HK-2 (cell line): ENCODE measurements at regions not wholly inside any gene's neighbourhood (a gene's known extent, or its start where the extent isn't known, plus 50 kb on each side); places are given as distances from the start of the nearest gene placed in this dataset.

Experiments
- DNase-seq: peaks from one replicate; pipeline ENCODE4 v3.0.0-alpha.2; 2018; ENCODE audit not compliant: unreplicated experiment

GRCh38 chr20:12653642-12654041 is 355.1 kb upstream of the SPTLC3 start:
- no peak for DNase-seq

- DNase-seq = no peak
Measured at GRCh38 chr20:12659942-12660341, 348.8 kb upstream of the SPTLC3 start.

GRCh38 chr20:12660918-12661317 is 347.9 kb upstream of the SPTLC3 start:
- DNase-seq = no peak

GRCh38 chr20:12670301-12670700 is 338.5 kb upstream of the SPTLC3 start:
- no peak for DNase-seq

GRCh38 chr20:12673352-12673751 is 335.4 kb upstream of the SPTLC3 start:
- no peak for DNase-seq

- no peak for DNase-seq
Measured at GRCh38 chr20:12677925-12678324, 330.8 kb upstream of the SPTLC3 start.

- DNase-seq = no peak
Measured at GRCh38 chr20:12679447-12679846, 329.3 kb upstream of the SPTLC3 start.

- DNase-seq = no peak
Measured at GRCh38 chr20:12682613-12683012, 326.2 kb upstream of the SPTLC3 start.

GRCh38 chr20:12687476-12687875 is 321.3 kb upstream of the SPTLC3 start:
- no peak for DNase-seq

GRCh38 chr20:12695937-12696336 is 312.8 kb upstream of the SPTLC3 start:
- DNase-seq = no peak

- DNase-seq = no peak
Measured at GRCh38 chr20:12698817-12699216, 310.0 kb upstream of the SPTLC3 start.

- DNase-seq = no peak
Measured at GRCh38 chr20:12699374-12700228, 309.2 kb upstream of the SPTLC3 start.

GRCh38 chr20:12700701-12701100 is 308.1 kb upstream of the SPTLC3 start:
- DNase-seq = no peak

GRCh38 chr20:12702312-12702711 is 306.5 kb upstream of the SPTLC3 start:
- DNase-seq = no peak

- DNase-seq = no peak
Measured at GRCh38 chr20:12715371-12715770, 293.4 kb upstream of the SPTLC3 start.

- DNase-seq = no peak
Measured at GRCh38 chr20:12715991-12716680, 292.6 kb upstream of the SPTLC3 start.

- DNase-seq = no peak
Measured at GRCh38 chr20:12717061-12717460, 291.7 kb upstream of the SPTLC3 start.

GRCh38 chr20:12718619-12719018 is 290.2 kb upstream of the SPTLC3 start:
- DNase-seq = no peak

GRCh38 chr20:12721636-12722035 is 287.1 kb upstream of the SPTLC3 start:
- no peak for DNase-seq

GRCh38 chr20:12722091-12722490 is 286.7 kb upstream of the SPTLC3 start:
- DNase-seq = no peak

GRCh38 chr20:12723811-12724210 is 285.0 kb upstream of the SPTLC3 start:
- no peak for DNase-seq

GRCh38 chr20:12728782-12729181 is 280.0 kb upstream of the SPTLC3 start:
- no peak for DNase-seq

GRCh38 chr20:12729326-12729725 is 279.4 kb upstream of the SPTLC3 start:
- no peak for DNase-seq
